GM12878 (cell line): ENCODE measurements at regions not wholly inside any gene's neighbourhood (a gene's known extent, or its start where the extent isn't known, plus 50 kb on each side); places are given as distances from the start of the nearest gene placed in this dataset.

Experiments used
- BCL11A ChIP-seq: IDR thresholded peaks from 2 replicates; pipeline ENCODE4 v1.6.1; 2011; ENCODE audit warnings: low read depth, low read length
- BCL3 ChIP-seq: IDR thresholded peaks from 2 replicates; pipeline ENCODE4 v1.6.1; 2011; ENCODE audit warnings: borderline replicate concordance, low read depth, mild to moderate bottlenecking, moderate library complexity, low read length; ENCODE audit not compliant: insufficient read depth, poor library complexity, severe bottlenecking
- CHD2 ChIP-seq: IDR thresholded peaks from 2 replicates; pipeline ENCODE4 v1.6.1; 2011; ENCODE audit warnings: low read depth, low read length, improper control_type of control experiment, borderline replicate concordance
- CTCF ChIP-seq, 3 experiments: IDR thresholded peaks in 2 of 3; conservative IDR thresholded peaks in 1 of 3; 2 replicates each; pipeline ENCODE4 v1.5.1; 2011; ENCODE audit warnings: low read depth in 3 of 3, low read length in 3 of 3, mild to moderate bottlenecking in 3 of 3, control low read depth in 2 of 3, moderate library complexity in 2 of 3, inconsistent platforms in 1 of 3, mixed read lengths in 1 of 3; ENCODE audit not compliant: control insufficient read depth in 2 of 3, insufficient read depth in 1 of 3; ENCODE audit errors: extremely low read depth in 1 of 3
- NFYA ChIP-seq: IDR thresholded peaks from 2 replicates; pipeline ENCODE4 v1.6.1; 2011; ENCODE audit warnings: low read depth, mild to moderate bottlenecking, low read length, improper control_type of control experiment, borderline replicate concordance
- POLR2AphosphoS5 ChIP-seq: IDR thresholded peaks from 2 replicates; pipeline ENCODE4 v1.6.1; 2011; ENCODE audit warnings: mild to moderate bottlenecking, low read length, inconsistent platforms
- RAD21 ChIP-seq: IDR thresholded peaks from 2 replicates; pipeline ENCODE4 v1.6.1; 2011; ENCODE audit warnings: mild to moderate bottlenecking, low read depth, low read length, moderate library complexity; ENCODE audit not compliant: insufficient read depth
- ZBED1 ChIP-seq: IDR thresholded peaks from 2 replicates; pipeline ENCODE4 v1.6.1; 2016; ENCODE audit warnings: borderline replicate concordance
- TF ChIP-seq, protein P1 (sequence below): IDR thresholded peaks from 2 replicates; pipeline ENCODE4 v1.6.1; 2012; ENCODE audit warnings: improper control_type of control experiment, low read depth, low read length; ENCODE audit not compliant: insufficient replicate concordance

DNA sequence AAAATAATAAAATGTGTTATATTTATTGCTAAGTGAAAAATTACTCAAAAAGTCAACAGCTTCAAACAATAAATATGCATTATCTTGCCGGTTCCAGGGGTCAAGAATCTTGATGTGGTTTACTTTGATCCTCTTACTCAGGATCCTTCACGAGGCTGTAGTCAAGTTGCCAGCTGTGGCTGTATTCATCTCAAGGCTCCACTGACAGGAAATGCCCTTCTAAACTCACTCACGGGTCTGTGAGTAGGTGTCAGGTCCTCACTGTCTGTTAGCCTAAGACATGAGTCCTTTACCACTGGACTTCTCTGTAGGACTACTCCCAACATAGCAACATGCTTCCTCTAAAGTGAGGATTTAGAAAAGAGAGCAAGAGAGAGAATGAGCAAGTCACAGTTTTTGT lies 983.0 kb downstream of the SI start (continued):
- TF ChIP-seq BCL3, result no peak
- TF ChIP-seq RAD21, result no peak
- no peak for TF ChIP-seq POLR2AphosphoS5
- no peak for TF ChIP-seq BCL11A
- no peak for TF ChIP-seq ZBED1
- TF ChIP-seq CHD2, result no peak
- no peak for TF ChIP-seq CTCF (IDR thresholded peaks at IDR 0.05 in 2 of 3, conservative IDR thresholded peaks at IDR 0.05 in 1 of 3; ENCODE audit: control insufficient read depth in 2 of 3, extremely low read depth in 1 of 3, insufficient read depth in 1 of 3, low read depth in 3 of 3, low read length in 3 of 3)
- no peak for TF ChIP-seq NFYA
- TF ChIP-seq, protein P1, sequence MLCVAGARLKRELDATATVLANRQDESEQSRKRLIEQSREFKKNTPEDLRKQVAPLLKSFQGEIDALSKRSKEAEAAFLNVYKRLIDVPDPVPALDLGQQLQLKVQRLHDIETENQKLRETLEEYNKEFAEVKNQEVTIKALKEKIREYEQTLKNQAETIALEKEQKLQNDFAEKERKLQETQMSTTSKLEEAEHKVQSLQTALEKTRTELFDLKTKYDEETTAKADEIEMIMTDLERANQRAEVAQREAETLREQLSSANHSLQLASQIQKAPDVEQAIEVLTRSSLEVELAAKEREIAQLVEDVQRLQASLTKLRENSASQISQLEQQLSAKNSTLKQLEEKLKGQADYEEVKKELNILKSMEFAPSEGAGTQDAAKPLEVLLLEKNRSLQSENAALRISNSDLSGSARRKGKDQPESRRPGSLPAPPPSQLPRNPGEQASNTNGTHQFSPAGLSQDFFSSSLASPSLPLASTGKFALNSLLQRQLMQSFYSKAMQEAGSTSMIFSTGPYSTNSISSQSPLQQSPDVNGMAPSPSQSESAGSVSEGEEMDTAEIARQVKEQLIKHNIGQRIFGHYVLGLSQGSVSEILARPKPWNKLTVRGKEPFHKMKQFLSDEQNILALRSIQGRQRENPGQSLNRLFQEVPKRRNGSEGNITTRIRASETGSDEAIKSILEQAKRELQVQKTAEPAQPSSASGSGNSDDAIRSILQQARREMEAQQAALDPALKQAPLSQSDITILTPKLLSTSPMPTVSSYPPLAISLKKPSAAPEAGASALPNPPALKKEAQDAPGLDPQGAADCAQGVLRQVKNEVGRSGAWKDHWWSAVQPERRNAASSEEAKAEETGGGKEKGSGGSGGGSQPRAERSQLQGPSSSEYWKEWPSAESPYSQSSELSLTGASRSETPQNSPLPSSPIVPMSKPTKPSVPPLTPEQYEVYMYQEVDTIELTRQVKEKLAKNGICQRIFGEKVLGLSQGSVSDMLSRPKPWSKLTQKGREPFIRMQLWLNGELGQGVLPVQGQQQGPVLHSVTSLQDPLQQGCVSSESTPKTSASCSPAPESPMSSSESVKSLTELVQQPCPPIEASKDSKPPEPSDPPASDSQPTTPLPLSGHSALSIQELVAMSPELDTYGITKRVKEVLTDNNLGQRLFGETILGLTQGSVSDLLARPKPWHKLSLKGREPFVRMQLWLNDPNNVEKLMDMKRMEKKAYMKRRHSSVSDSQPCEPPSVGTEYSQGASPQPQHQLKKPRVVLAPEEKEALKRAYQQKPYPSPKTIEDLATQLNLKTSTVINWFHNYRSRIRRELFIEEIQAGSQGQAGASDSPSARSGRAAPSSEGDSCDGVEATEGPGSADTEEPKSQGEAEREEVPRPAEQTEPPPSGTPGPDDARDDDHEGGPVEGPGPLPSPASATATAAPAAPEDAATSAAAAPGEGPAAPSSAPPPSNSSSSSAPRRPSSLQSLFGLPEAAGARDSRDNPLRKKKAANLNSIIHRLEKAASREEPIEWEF, result no peak
